Endothelial cell (in vitro differentiated cells): ENCODE measurements at regions not wholly inside any gene's neighbourhood (a gene's known extent, or its start where the extent isn't known, plus 50 kb on each side); places are given as distances from the start of the nearest gene placed in this dataset.

Experiments
- DNase-seq: peaks from one replicate; pipeline ENCODE4 v3.0.0; 2021; ENCODE audit warnings: low spot score
- H3K27ac Mint-ChIP-seq: one replicate; pipeline ENCODE4 v1.8.0; 2021; ENCODE audit warnings: mixed read lengths, inconsistent platforms; ENCODE audit not compliant: unreplicated experiment
- H3K27me3 Mint-ChIP-seq: one replicate; pipeline ENCODE4 v1.8.0; 2021; ENCODE audit warnings: mild to moderate bottlenecking, moderate library complexity, mixed read lengths, inconsistent platforms; ENCODE audit not compliant: unreplicated experiment
- H3K36me3 Mint-ChIP-seq: one replicate; pipeline ENCODE4 v1.8.0; 2021; ENCODE audit warnings: mild to moderate bottlenecking, low read depth, mixed read lengths, inconsistent platforms; ENCODE audit not compliant: unreplicated experiment
- H3K4me1 Mint-ChIP-seq: one replicate; pipeline ENCODE4 v1.8.0; 2021; ENCODE audit warnings: mild to moderate bottlenecking, mixed read lengths, inconsistent platforms; ENCODE audit not compliant: unreplicated experiment
- H3K4me3 Mint-ChIP-seq: one replicate; pipeline ENCODE4 v1.8.0; 2021; ENCODE audit warnings: mild to moderate bottlenecking, mixed read lengths, inconsistent platforms; ENCODE audit not compliant: unreplicated experiment
- H3K9me3 Mint-ChIP-seq: one replicate; pipeline ENCODE4 v1.8.0; 2021; ENCODE audit warnings: mixed read lengths, inconsistent platforms; ENCODE audit not compliant: unreplicated experiment
- TF ChIP-seq, protein P1 (sequence below): fragments of 200-600 bp; sonication (generic); IDR thresholded peaks from one replicate; pipeline ENCODE4 v1.5.0; 2021; ENCODE audit warnings: antibody characterized with exemption; ENCODE audit not compliant: unreplicated experiment

DNA sequence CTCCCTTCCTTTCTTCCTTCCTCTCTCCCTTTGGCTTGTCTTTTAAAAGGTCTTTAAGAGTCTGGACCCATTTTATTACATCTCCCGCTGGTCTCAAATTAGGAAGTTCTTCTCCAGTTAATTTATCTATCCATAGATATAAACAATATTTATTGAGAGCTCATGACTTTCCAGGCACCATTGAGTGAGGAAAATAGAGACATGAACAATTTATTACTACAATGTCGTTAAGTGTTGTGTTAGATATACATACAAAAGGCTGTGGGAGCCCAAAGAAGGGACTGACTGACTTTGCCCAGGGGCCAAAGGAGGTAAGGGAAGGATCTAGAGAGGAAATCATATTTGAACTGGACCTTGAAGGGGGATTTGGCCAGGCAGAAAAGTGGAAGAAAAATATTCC lies 51.6 kb upstream of the DEUP1 start:
- Mint-ChIP-seq H3K27me3 (no peaks in the 10 kb centered on the region), H3K4me1 (peaks cover 8% of the 10 kb centered on the region), H3K9me3 (no peaks in the 10 kb centered on the region), H3K27ac (no peak overlapping the region), H3K36me3 (no peaks in the 10 kb centered on the region), H3K4me3 (no peak overlapping the region)
- DNase-seq: no peak
- TF ChIP-seq, protein P1, sequence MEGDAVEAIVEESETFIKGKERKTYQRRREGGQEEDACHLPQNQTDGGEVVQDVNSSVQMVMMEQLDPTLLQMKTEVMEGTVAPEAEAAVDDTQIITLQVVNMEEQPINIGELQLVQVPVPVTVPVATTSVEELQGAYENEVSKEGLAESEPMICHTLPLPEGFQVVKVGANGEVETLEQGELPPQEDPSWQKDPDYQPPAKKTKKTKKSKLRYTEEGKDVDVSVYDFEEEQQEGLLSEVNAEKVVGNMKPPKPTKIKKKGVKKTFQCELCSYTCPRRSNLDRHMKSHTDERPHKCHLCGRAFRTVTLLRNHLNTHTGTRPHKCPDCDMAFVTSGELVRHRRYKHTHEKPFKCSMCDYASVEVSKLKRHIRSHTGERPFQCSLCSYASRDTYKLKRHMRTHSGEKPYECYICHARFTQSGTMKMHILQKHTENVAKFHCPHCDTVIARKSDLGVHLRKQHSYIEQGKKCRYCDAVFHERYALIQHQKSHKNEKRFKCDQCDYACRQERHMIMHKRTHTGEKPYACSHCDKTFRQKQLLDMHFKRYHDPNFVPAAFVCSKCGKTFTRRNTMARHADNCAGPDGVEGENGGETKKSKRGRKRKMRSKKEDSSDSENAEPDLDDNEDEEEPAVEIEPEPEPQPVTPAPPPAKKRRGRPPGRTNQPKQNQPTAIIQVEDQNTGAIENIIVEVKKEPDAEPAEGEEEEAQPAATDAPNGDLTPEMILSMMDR: no peak

DNA sequence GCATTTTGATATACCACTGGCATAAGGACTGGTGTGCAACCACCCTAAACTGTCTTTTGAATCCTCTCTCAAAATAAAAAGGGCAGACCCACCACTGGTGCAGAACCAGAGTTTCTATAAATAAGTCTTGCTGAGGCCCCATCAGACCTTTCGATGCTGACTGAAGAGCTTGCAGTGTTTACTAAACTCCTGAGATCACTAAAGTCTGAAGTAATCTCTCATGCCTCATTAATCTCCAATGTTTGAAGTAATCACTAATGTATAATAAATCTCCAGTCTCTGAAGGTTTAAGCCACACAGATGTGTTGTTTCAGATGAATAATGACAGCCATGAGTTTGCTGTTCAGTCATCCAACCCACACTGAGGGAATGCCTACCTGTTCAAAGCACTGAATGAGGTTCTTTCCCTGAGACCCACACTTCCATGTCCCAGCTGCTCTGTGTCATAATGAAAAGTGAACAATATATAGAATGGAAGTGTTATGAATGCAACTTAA lies 50.6 kb upstream of the DEUP1 start:
- Mint-ChIP-seq H3K36me3 (no peaks in the 10 kb centered on the region), H3K4me3 (no peak overlapping the region), H3K27me3 (no peaks in the 10 kb centered on the region), H3K4me1 (peaks cover 8% of the 10 kb centered on the region), H3K27ac (no peak overlapping the region), H3K9me3 (no peaks in the 10 kb centered on the region)
- TF ChIP-seq, protein P1: no peak
- DNase-seq: no peak
